ENCODE measurements at regions not wholly inside any gene's neighbourhood (a gene's known extent, or its start where the extent isn't known, plus 50 kb on each side); places are given as distances from the start of the nearest gene placed in this dataset.
A peak's percentile ranks its signal among the peaks of the same experiment; 100 is the strongest.
"Not testable (repeated sequence)": the region's sequence is repeated elsewhere in the genome, so short reads cannot be mapped to it uniquely, and the experiment has no call there.

GRCh38 chr20:6715401-6715941 is 52.0 kb upstream of the BMP2 start:
- DNase-seq (ENCODE audit: low spot score) = no peak

DNA sequence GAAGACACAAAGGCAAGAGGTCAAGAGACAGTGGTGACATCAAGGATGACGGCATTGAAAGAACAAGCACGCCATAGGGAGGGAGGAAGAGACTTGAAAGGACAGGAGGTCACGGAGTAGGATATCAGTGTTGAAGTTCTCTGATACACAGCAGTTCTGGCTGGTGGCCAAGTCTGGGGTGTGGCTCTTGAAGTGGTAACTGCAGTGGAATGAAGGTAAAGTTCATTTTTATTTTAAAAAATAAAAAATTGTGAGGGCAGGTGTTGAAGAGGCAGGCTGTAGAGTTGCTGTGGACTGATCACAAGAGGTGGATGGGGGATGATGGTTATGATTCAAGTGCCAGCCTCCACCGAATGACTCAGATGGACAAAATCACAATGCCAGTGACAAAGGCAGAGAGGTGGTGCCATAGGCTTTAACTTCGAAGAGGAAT is 53.2 kb upstream of the BMP2 start:
- DNase-seq (ENCODE audit: low spot score) = peak; percentile 44

GRCh38 chr20:6711951-6712649 is 55.4 kb upstream of the BMP2 start:
- DNase-seq (ENCODE audit: low spot score) = peak; percentile 76

GRCh38 chr20:6709910-6710595 is 57.4 kb upstream of the BMP2 start:
- no peak for DNase-seq (ENCODE audit: low spot score)

- DNase-seq (ENCODE audit: low spot score) = peak; percentile 83
Measured at GRCh38 chr20:6708010-6708409, 59.5 kb upstream of the BMP2 start.

GRCh38 chr20:6707321-6707831 is 60.1 kb upstream of the BMP2 start:
- no peak for DNase-seq (ENCODE audit: low spot score)

DNA sequence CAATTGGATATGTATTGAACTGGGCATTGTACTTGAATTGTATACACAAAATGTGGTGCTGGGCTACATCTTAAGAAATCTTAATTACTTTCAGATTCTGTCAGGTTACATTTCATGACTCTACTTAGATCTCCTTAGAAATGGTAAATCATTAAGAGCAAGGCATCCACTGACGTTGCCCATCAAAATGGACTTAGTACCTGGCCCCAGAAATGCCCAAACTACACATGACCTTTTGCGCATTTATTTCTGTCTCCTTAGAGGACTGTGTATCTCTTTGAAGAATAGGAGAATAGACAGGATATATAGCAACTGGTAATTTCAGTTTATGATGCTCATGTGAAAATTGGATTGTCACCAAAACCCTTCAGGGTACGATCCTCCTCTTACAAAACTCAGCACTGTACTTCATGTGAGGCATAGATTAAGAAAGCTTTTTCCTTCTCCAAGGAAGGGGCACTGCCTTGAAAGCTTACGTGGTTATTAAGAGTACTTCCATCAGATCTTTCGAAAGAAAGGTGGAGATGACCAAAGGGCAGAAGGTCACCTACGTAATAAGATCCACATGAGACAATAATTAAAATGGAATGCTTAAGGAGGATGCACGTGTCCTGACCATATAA is 61.4 kb upstream of the BMP2 start:
- DNase-seq (ENCODE audit: low spot score) = peak; percentile 41

GRCh38 chr20:6705106-6705766 is 62.2 kb upstream of the BMP2 start:
- DNase-seq (ENCODE audit: low spot score) = no peak

DNA sequence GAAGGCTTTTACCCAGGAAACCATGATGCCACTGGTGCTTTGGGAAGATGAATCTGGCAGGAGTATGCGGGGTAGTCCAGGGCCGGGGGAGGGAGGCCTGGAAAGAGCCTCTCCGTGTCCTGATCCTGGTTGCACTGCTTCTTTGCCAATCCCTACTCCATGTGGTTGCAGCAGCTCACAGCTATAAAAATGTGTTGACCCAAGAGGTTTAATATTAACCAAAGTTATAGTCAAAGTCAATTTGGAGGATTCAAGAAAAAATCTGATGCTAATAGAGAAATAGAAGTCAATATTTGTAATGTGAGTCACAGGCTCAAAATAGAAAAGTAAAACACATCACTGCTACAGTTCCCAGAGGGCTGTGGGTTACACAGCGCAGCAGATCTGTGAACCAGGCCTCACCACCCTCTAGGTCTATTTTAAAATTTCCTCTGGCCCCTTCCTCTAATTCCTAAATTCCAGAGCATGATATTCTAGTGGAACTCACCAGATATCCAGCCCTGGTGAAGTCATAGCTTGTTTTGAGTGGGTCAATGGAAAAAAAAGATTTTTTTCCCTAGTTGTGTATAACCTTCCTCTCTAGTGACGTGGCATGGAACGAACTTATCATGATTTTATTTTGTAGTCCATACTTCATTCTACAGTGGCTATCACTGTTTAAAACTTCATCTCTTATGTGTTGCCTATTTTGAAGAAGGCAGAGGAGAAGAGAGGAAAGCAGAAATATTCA is 63.2 kb upstream of the BMP2 start:
- DNase-seq (ENCODE audit: low spot score) = peak; percentile 59

DNA sequence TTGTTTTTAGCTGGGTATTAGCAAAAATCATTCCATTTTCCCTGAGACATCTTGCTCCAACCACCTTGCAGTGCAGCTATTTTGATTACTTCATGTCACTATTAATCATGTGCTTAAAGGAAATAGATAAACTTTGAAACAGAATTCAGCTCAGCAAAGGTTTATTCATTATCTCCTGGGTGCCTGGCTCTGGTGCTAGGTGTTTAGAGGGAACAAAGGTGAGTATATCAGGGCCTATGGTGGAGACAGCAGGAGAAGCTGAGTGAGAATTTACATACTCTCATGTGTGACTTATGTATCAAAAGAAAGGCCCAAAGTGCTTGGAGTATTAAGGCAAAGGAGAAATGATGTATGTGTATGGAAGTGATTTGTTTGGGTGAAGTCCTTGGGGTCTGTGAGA is 63.8 kb upstream of the BMP2 start:
- DNase-seq (ENCODE audit: low spot score) = peak; percentile 29

DNA sequence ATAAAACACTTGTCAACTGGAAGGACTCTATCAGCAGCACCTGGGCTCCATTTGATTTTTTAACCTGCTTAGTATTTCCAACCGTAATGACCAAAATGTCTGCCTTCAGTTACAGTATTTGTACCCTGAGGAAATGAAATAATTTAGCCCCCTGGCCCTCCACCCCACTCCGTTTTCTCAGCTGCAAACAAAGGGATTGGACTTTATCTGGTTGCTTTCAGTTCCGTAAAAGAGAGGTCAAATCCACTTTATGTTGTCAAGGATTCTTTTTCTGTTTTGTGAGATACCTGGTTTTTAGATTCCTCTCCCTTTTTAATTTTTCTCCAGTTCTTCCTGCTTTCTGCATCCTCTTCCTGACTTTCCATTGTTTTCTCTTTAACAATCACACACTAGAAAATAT is 64.4 kb upstream of the BMP2 start:
- no peak for DNase-seq (ENCODE audit: low spot score)

- no peak for DNase-seq (ENCODE audit: low spot score)
Measured at GRCh38 chr20:6702144-6702543, 65.3 kb upstream of the BMP2 start.

- peak; percentile 43 for DNase-seq (ENCODE audit: low spot score)
Measured at GRCh38 chr20:6700563-6701329, 66.7 kb upstream of the BMP2 start.

- no peak for DNase-seq (ENCODE audit: low spot score)
Measured at GRCh38 chr20:6699921-6700562, 67.4 kb upstream of the BMP2 start.

DNA sequence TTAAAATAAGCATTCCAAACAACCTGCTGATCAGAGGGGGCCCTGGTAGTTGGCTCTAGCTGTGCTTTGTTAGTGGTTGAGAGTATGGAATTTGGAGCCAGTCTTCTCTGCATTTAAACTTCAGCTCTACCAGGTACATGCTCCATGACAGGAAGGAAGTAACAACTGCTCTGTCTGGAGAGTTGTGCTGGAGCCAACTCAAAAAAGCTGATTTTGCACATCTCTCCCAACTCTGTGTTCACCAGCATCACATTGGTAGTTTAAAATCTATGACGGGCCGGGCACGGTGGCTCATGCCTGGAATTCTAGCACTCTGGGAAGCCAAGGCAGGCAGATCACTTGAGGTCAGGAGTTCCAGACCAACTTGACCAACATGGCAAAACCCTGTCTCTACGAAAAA is 68.8 kb upstream of the BMP2 start:
- DNase-seq (ENCODE audit: low spot score) = no peak

- peak; percentile 89 for DNase-seq (ENCODE audit: low spot score)
Measured at GRCh38 chr20:6698056-6698455, 69.4 kb upstream of the BMP2 start.

DNA sequence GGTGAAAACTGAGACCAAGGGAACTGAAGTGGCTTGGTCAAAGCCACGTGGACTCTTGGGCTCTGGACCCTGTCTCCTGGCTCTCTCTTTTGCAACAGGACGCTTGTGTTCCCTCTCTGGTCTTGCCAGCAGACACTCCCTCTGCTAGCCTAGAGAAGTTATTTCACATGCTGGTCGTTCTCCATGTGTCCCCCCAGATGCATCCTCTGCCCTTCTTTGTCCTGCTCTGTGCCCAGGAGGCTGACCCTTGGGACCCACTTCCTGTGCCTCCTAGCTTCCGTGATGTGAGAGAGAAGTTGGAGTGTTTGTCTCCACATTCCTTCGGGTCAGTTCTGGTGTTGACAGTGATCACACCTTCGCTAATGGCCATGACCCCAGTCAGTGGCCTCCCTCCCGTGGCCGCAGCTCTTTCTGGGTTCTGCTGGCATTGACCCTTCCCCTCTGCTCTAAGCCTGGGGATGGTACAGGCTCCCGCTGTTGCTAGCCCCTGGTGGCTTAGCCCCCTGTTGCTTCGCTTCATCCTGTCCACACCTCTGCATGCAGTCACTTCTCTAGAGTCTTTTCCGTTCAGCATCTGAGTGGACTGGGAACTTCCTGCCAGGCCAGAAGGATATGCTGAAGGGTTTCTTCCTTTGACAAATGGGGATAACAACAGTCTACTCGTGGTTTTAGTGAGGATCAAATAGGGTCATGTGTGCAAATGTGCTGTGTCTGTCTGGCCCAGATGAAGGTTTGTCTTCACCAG is 70.1 kb upstream of the BMP2 start:
- DNase-seq (ENCODE audit: low spot score) = no peak

DNA sequence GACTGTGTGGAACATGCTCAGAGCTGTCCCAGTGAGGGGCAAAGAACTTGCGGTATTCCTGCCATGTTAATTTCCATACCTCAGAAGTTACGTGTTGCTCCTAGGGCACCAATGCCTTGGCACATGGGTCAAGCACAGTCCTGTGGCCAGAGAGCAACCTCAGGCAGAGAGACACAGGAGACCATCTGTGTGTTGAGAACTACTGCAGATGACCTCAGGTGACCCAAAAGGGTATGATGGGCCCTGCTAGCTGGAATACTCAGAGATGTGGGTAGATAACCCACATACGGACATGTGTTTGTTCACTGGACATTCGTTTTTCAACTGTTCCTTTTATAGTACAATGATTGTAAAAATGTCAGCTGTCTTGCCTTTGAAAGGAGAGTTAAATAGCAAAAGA is 71.5 kb upstream of the BMP2 start:
- no peak for DNase-seq (ENCODE audit: low spot score)

GRCh38 chr20:6693808-6694198 is 73.7 kb upstream of the BMP2 start:
- not testable (repeated sequence) for DNase-seq (ENCODE audit: low spot score)

Data from mucosa of gallbladder (tissue), 1 donor.